ENCODE measurements at regions not wholly inside any gene's neighbourhood (a gene's known extent, or its start where the extent isn't known, plus 50 kb on each side); places are given as distances from the start of the nearest gene placed in this dataset.

DNA sequence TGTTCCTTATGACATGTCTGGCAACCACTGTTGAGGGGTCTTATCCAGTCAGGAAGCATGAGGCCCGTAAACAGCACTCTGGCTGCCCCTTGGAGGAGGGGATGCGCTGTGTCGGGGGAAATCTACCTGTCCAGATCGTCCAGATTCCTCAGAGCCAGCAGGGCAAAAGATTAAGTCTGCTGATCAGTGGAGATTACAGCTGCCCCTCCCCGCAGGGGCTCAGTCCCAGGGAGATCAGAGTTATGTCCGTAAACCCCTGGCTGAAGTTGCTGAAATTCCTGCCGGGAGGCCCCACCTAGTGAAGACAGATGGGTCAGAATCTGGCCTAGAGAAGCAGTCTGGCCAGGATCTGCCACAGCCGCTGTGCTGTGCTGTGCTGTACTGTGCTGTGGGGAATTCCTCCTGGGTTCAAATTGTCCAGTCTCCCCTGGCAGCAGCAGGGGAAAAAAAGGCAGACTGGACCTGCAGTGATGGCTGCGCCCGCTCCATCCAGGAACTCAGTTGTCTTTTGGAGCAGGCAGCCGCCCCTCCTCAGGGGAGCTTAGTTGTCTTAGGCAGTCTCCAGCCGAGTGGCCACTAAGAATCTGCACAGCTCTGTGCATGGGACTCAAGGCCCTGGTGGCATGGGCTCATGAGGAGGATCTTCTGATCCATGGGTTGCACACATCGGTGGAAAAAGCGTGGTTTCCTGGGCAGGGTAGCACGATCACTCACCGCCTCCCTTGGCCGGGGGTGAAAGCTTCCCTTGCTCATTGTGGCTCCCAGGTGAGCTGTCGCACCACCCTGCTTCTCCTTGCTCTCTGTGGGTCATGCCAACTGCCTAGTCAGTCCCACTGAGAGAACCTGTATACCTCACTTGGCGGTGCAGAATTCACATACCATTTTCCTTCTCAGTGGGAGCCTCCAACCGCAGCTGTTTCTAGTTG is 1368.8 kb upstream of the ADGRB3 start:
- no peak overlapping the region for H3K27ac ChIP-seq
- TF ChIP-seq, protein P1, sequence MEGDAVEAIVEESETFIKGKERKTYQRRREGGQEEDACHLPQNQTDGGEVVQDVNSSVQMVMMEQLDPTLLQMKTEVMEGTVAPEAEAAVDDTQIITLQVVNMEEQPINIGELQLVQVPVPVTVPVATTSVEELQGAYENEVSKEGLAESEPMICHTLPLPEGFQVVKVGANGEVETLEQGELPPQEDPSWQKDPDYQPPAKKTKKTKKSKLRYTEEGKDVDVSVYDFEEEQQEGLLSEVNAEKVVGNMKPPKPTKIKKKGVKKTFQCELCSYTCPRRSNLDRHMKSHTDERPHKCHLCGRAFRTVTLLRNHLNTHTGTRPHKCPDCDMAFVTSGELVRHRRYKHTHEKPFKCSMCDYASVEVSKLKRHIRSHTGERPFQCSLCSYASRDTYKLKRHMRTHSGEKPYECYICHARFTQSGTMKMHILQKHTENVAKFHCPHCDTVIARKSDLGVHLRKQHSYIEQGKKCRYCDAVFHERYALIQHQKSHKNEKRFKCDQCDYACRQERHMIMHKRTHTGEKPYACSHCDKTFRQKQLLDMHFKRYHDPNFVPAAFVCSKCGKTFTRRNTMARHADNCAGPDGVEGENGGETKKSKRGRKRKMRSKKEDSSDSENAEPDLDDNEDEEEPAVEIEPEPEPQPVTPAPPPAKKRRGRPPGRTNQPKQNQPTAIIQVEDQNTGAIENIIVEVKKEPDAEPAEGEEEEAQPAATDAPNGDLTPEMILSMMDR (IDR thresholded peaks at IDR 0.05), result no peak
- no peak overlapping the region for H3K4me3 ChIP-seq
- no peaks in the 10 kb centered on the region for H3K36me3 ChIP-seq
- no peaks in the 10 kb centered on the region for H3K4me1 ChIP-seq
- no peak for DNase-seq (ENCODE audit: low spot score)
- H3K9me3 ChIP-seq, result no peaks in the 10 kb centered on the region
- no peaks in the 10 kb centered on the region for H3K27me3 ChIP-seq

DNA sequence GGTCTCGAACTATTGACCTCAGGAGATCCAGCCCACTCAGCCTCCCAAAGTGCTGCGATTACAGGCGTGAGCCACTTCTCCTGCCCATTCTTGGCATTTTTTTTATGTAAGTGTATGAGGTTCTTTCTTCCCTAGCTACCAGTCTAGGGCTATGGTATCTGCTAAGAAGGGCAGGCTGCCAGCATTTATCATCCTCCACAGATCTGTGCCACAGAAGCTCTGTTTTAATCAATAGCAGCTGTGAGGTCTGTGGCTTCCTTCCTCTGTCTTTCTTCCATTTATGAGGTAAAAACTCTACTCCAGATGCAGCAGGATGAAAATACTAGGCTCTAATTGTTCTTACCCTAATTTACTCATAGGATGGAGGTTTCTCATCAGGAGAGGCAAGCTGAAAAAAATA is 1382.4 kb upstream of the ADGRB3 start:
- TF ChIP-seq, protein P1 (IDR thresholded peaks at IDR 0.05), result no peak
- no peak overlapping the region for H3K27ac ChIP-seq
- no peak for DNase-seq (ENCODE audit: low spot score)
- H3K9me3 ChIP-seq, result no peaks in the 10 kb centered on the region
- no peaks in the 10 kb centered on the region for H3K36me3 ChIP-seq
- H3K4me1 ChIP-seq, result no peaks in the 10 kb centered on the region
- no peaks in the 10 kb centered on the region for H3K27me3 ChIP-seq
- no peak overlapping the region for H3K4me3 ChIP-seq

DNA sequence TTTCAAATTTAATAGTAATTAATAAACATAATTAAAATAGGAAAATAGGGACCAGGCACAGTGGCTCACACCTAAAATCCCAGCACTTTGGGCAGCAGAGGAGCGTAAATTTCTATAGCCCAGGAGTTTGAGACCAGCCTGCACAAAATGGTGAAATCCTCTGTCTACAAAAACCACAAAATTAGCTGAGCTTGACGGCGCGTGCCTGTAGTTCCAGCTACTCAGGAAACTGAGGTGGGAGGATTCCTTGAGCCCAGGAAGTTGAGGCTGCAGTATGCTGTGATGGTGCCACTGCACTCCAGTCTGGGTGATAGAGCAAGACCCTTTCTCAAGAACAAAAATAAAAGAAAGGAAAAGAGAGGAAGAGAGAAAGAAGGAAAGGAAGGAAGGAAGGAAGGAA is 1387.0 kb upstream of the ADGRB3 start:
- no peak overlapping the region for H3K4me3 ChIP-seq
- no peak for DNase-seq (ENCODE audit: low spot score)
- no peaks in the 10 kb centered on the region for H3K9me3 ChIP-seq
- no peaks in the 10 kb centered on the region for H3K4me1 ChIP-seq
- no peaks in the 10 kb centered on the region for H3K27me3 ChIP-seq
- no peaks in the 10 kb centered on the region for H3K36me3 ChIP-seq
- TF ChIP-seq, protein P1 (IDR thresholded peaks at IDR 0.05), result no peak
- H3K27ac ChIP-seq, result no peak overlapping the region

DNA sequence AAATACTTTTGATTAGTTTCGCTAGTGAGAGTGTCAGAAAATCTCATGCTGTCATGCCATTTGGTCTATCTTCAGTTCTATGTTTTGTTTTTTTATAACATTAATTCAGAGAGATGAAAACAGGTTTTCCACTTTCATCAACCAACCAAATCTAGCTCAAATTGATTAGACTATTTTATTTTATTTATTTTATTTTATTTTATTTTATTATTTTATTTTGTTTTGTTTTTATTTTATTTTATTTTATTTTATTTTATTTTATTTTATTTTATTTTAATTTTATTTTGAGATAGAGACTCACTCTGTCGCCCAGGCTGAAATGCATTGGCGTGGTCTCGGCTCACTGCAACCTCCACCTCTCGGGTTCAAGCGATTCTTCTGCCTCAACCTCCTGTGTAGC is 1391.0 kb upstream of the ADGRB3 start:
- H3K27ac ChIP-seq, result no peak overlapping the region
- H3K27me3 ChIP-seq, result no peaks in the 10 kb centered on the region
- no peak for DNase-seq (ENCODE audit: low spot score)
- no peaks in the 10 kb centered on the region for H3K36me3 ChIP-seq
- H3K4me3 ChIP-seq, result no peak overlapping the region
- TF ChIP-seq, protein P1 (IDR thresholded peaks at IDR 0.05), result no peak
- no peaks in the 10 kb centered on the region for H3K4me1 ChIP-seq
- H3K9me3 ChIP-seq, result no peaks in the 10 kb centered on the region

DNA sequence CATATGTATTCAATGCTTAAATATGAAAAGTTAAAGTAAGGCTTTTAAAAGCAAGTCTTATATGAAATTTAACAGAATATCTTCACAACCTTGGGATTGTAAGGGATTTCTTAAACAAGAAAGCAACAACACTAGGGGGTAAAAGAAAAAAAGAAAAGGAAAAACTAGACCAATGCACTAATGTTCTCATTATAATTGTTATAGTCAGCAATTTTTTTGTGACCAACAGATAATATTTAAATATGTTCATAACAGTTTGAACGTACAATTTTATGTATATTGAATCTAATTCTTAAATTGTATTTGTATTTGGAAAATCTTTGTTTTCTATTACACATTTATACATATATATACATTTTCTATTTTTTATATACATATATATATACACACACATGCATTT is 1397.8 kb upstream of the ADGRB3 start:
- TF ChIP-seq, protein P1 (IDR thresholded peaks at IDR 0.05), result no peak
- no peaks in the 10 kb centered on the region for H3K9me3 ChIP-seq
- no peaks in the 10 kb centered on the region for H3K36me3 ChIP-seq
- H3K4me1 ChIP-seq, result no peaks in the 10 kb centered on the region
- no peak for DNase-seq (ENCODE audit: low spot score)
- H3K4me3 ChIP-seq, result no peak overlapping the region
- no peak overlapping the region for H3K27ac ChIP-seq
- H3K27me3 ChIP-seq, result no peaks in the 10 kb centered on the region

DNA sequence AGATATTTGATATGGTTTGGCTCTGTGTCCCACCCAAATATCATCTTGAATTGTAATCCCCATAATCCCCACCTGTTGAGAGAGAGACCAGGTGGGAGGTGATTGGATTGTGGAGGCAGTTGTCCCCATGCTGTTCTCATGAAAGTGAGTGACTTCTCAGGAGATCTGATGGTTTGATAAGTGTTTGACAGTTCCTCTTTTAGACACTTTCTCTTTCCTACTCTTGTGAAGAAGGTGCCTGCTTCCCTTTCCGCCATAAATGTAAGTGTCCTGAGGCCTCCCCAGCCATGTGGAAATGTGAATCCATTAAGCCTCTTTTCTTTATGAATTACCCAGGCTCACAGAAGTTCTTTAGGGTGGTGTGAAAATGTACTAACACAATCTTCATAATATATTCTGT is 1404.0 kb upstream of the ADGRB3 start:
- no peak overlapping the region for H3K27ac ChIP-seq
- TF ChIP-seq, protein P1 (IDR thresholded peaks at IDR 0.05), result no peak
- no peaks in the 10 kb centered on the region for H3K36me3 ChIP-seq
- no peaks in the 10 kb centered on the region for H3K9me3 ChIP-seq
- no peaks in the 10 kb centered on the region for H3K27me3 ChIP-seq
- no peak overlapping the region for H3K4me3 ChIP-seq
- H3K4me1 ChIP-seq, result no peaks in the 10 kb centered on the region
- no peak for DNase-seq (ENCODE audit: low spot score)

Data from right atrium auricular region (tissue), 2 donors.